T-helper 2 cell treated with Interferon-gamma antibody and Interleukin-4, amounts not matched to agents 5 μg/mL and 100 μg/mL, for 36 hours (primary cell): ENCODE measurements at regions not wholly inside any gene's neighbourhood (a gene's known extent, or its start where the extent isn't known, plus 50 kb on each side); places are given as distances from the start of the nearest gene placed in this dataset.

ENCODE experiments used
- DNase-seq: peaks from one replicate; pipeline ENCODE4 v3.0.0; 2021; ENCODE audit warnings: low spot score
- H3K27ac Mint-ChIP-seq: one replicate; pipeline ENCODE4 v1.8.0; 2021; ENCODE audit warnings: mild to moderate bottlenecking, mixed read lengths
- H3K27me3 Mint-ChIP-seq: one replicate; pipeline ENCODE4 v1.8.0; 2021; ENCODE audit warnings: low read depth, mixed read lengths
- H3K36me3 Mint-ChIP-seq: one replicate; pipeline ENCODE4 v1.8.0; 2021; ENCODE audit warnings: low read depth, mixed read lengths
- H3K4me1 Mint-ChIP-seq: one replicate; pipeline ENCODE4 v1.8.0; 2021; ENCODE audit warnings: low read depth, mixed read lengths
- H3K4me3 Mint-ChIP-seq: one replicate; pipeline ENCODE4 v1.8.0; 2022; ENCODE audit warnings: mild to moderate bottlenecking, moderate library complexity, mixed read lengths
- H3K9me3 Mint-ChIP-seq: one replicate; pipeline ENCODE4 v1.8.0; 2021; ENCODE audit warnings: mixed read lengths

GRCh38 chr3:127121885-127122284 lies 71.0 kb upstream of the PRR23E start:
- DNase-seq = no peak
- Mint-ChIP-seq H3K27ac (no peak overlapping the region), H3K36me3 (no peaks in the 10 kb centered on the region), H3K4me3 (no peak overlapping the region), H3K27me3 (peaks cover 2% of the 10 kb centered on the region), H3K4me1 (no peaks in the 10 kb centered on the region), H3K9me3 (no peaks in the 10 kb centered on the region)

GRCh38 chr3:127123533-127123932 lies 69.4 kb upstream of the PRR23E start:
- Mint-ChIP-seq H3K9me3 (no peaks in the 10 kb centered on the region), H3K4me3 (no peak overlapping the region), H3K27ac (no peak overlapping the region), H3K4me1 (no peaks in the 10 kb centered on the region), H3K36me3 (no peaks in the 10 kb centered on the region), H3K27me3 (peaks cover 2% of the 10 kb centered on the region)
- DNase-seq = no peak

GRCh38 chr3:127124120-127124519 lies 68.8 kb upstream of the PRR23E start:
- H3K36me3 Mint-ChIP-seq = no peaks in the 10 kb centered on the region
- no peaks in the 10 kb centered on the region for H3K4me1 Mint-ChIP-seq
- no peak for DNase-seq
- no peak overlapping the region for H3K4me3 Mint-ChIP-seq
- H3K27ac Mint-ChIP-seq = no peak overlapping the region
- H3K27me3 Mint-ChIP-seq = peaks cover 2% of the 10 kb centered on the region
- no peaks in the 10 kb centered on the region for H3K9me3 Mint-ChIP-seq

- no peaks in the 10 kb centered on the region for H3K9me3 Mint-ChIP-seq
- peaks cover 25% of the 10 kb centered on the region for H3K27me3 Mint-ChIP-seq
- H3K4me3 Mint-ChIP-seq = no peak overlapping the region
- no peak overlapping the region for H3K27ac Mint-ChIP-seq
- no peaks in the 10 kb centered on the region for H3K36me3 Mint-ChIP-seq
- H3K4me1 Mint-ChIP-seq = no peaks in the 10 kb centered on the region
- DNase-seq = no peak
These were observed 61.3 kb upstream of the PRR23E start for GRCh38 chr3:127131424-127132170.

GRCh38 chr3:127132876-127133275 lies 60.1 kb upstream of the PRR23E start:
- Mint-ChIP-seq H3K9me3 (no peaks in the 10 kb centered on the region), H3K4me3 (no peak overlapping the region), H3K36me3 (no peaks in the 10 kb centered on the region), H3K27ac (no peak overlapping the region), H3K27me3 (peaks cover 32% of the 10 kb centered on the region), H3K4me1 (no peaks in the 10 kb centered on the region)
- no peak for DNase-seq

GRCh38 chr3:127133971-127134370 lies 59.0 kb upstream of the PRR23E start:
- DNase-seq = no peak
- Mint-ChIP-seq H3K27ac (no peak overlapping the region), H3K4me1 (no peaks in the 10 kb centered on the region), H3K27me3 (peaks cover 32% of the 10 kb centered on the region), H3K4me3 (no peak overlapping the region), H3K9me3 (no peaks in the 10 kb centered on the region), H3K36me3 (no peaks in the 10 kb centered on the region)

- Mint-ChIP-seq H3K27me3 (peaks cover 32% of the 10 kb centered on the region), H3K4me1 (no peaks in the 10 kb centered on the region), H3K27ac (no peak overlapping the region), H3K36me3 (no peaks in the 10 kb centered on the region), H3K4me3 (no peak overlapping the region), H3K9me3 (no peaks in the 10 kb centered on the region)
- no peak for DNase-seq
These were observed 58.5 kb upstream of the PRR23E start for GRCh38 chr3:127134466-127134865.

GRCh38 chr3:127134887-127135240 lies 58.1 kb upstream of the PRR23E start:
- Mint-ChIP-seq H3K27me3 (peaks cover 32% of the 10 kb centered on the region), H3K9me3 (no peaks in the 10 kb centered on the region), H3K4me3 (no peak overlapping the region), H3K4me1 (no peaks in the 10 kb centered on the region), H3K36me3 (no peaks in the 10 kb centered on the region), H3K27ac (no peak overlapping the region)
- DNase-seq = no peak

- no peak overlapping the region for H3K27ac Mint-ChIP-seq
- H3K4me3 Mint-ChIP-seq = no peak overlapping the region
- no peak for DNase-seq
- H3K36me3 Mint-ChIP-seq = no peaks in the 10 kb centered on the region
- H3K4me1 Mint-ChIP-seq = no peaks in the 10 kb centered on the region
- H3K9me3 Mint-ChIP-seq = no peaks in the 10 kb centered on the region
- peaks cover 32% of the 10 kb centered on the region for H3K27me3 Mint-ChIP-seq
These were observed 57.5 kb upstream of the PRR23E start for GRCh38 chr3:127135241-127136023.

GRCh38 chr3:127136024-127136600 lies 56.8 kb upstream of the PRR23E start:
- H3K4me3 Mint-ChIP-seq = no peak overlapping the region
- no peak for DNase-seq
- H3K27ac Mint-ChIP-seq = no peak overlapping the region
- H3K36me3 Mint-ChIP-seq = no peaks in the 10 kb centered on the region
- no peaks in the 10 kb centered on the region for H3K9me3 Mint-ChIP-seq
- no peaks in the 10 kb centered on the region for H3K4me1 Mint-ChIP-seq
- H3K27me3 Mint-ChIP-seq = peaks cover 32% of the 10 kb centered on the region

GRCh38 chr3:127136706-127137105 lies 56.2 kb upstream of the PRR23E start:
- Mint-ChIP-seq H3K4me1 (no peaks in the 10 kb centered on the region), H3K9me3 (no peaks in the 10 kb centered on the region), H3K4me3 (no peak overlapping the region), H3K27me3 (peaks cover 32% of the 10 kb centered on the region), H3K36me3 (no peaks in the 10 kb centered on the region), H3K27ac (no peak overlapping the region)
- no peak for DNase-seq

- no peaks in the 10 kb centered on the region for H3K36me3 Mint-ChIP-seq
- H3K4me1 Mint-ChIP-seq = no peaks in the 10 kb centered on the region
- no peaks in the 10 kb centered on the region for H3K9me3 Mint-ChIP-seq
- H3K27ac Mint-ChIP-seq = no peak overlapping the region
- H3K27me3 Mint-ChIP-seq = peaks cover 32% of the 10 kb centered on the region
- H3K4me3 Mint-ChIP-seq = no peak overlapping the region
- no peak for DNase-seq
These were observed 55.8 kb upstream of the PRR23E start for GRCh38 chr3:127137113-127137512.

- H3K4me1 Mint-ChIP-seq = no peaks in the 10 kb centered on the region
- H3K27ac Mint-ChIP-seq = no peak overlapping the region
- no peak overlapping the region for H3K4me3 Mint-ChIP-seq
- H3K36me3 Mint-ChIP-seq = no peaks in the 10 kb centered on the region
- H3K9me3 Mint-ChIP-seq = no peaks in the 10 kb centered on the region
- H3K27me3 Mint-ChIP-seq = peaks cover 32% of the 10 kb centered on the region
- DNase-seq = no peak
These were observed 55.0 kb upstream of the PRR23E start for GRCh38 chr3:127137757-127138536.
